ENCODE measurements at regions not wholly inside any gene's neighbourhood (a gene's known extent, or its start where the extent isn't known, plus 50 kb on each side); places are given as distances from the start of the nearest gene placed in this dataset.
A peak's percentile ranks its signal among the peaks of the same experiment; 100 is the strongest.

DNA sequence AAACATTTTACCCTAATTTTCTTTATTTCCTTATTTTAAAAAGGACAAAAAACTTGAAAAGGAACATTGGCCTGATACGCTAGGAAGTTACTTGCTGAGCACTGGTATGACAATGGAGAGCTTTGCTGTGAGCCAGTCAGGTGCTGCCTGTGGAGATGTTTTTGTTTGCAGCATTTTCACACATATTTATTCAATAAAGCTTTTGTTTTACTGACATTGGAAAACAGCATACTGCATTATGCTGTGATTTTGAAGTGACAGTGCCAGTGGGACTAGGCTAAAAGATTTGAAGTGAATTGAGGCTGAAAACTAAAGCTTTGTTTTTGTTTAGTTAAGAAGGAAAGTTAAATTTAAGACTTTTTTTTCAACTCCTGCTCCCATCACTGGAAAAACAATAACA lies 470.7 kb upstream of the ZEB2 start:
- no peaks in the 10 kb centered on the region for H3K79me2 ChIP-seq (ENCODE audit: control insufficient read depth, insufficient read depth, low read length)
- no peak for DNase-seq (ENCODE audit: low read depth in 2 of 2)

DNA sequence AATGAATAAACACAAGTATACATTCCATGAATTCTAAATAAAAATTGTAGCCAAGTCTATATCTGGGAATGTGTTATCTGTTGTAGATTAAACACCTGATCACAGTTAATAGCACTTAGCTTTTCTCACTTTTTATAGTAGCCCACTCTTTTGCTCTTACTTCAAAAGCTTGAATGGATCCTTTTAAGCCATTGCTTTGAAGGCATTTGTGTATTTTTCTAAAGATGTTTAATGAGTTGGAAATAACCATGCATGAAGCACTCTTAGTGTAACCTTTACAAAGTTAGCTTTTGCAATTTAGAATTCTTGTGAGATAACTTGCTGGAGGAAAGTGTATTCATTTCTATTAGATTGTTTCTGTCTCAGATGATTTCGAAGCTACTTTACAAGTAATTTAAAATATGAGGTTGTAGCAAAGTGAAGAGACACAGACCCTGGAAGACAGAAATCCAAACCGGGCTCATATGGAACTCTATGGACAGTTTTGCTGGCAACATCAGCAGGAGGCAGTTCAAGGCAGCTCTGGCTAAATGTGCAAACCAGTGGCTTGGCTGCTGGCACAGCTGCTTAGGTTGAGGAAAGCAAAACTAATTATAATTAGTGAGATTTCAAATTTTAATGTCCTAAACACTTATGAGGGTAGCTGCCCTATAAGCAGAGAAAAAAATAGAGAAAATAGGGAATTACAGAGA lies 469.8 kb upstream of the ZEB2 start:
- Histone ChIP-seq H3K4me1 (ENCODE audit: control insufficient read depth, extremely low read depth, insufficient read depth, low read length) (no peaks in the 10 kb centered on the region), H3K9ac (ENCODE audit: insufficient read depth, low read length) (no peak overlapping the region), H4K20me1 (ENCODE audit: control insufficient read depth, extremely low read depth, insufficient read depth, low read length) (no peaks in the 10 kb centered on the region), H3K9me3 (ENCODE audit: control insufficient read depth, insufficient read depth, low read depth, low read length) (no peaks in the 10 kb centered on the region), H2AFZ (ENCODE audit: low read length) (no peak overlapping the region), H3K27me3 (ENCODE audit: control insufficient read depth, insufficient read depth, low read length) (no peaks in the 10 kb centered on the region), H3K27ac (ENCODE audit: insufficient read depth, low read length) (no peak overlapping the region), H3K4me2 (ENCODE audit: extremely low read depth, insufficient read depth, low read length) (no peak overlapping the region), H3K4me3 (replicated peaks in 1 of 4; ENCODE audit: control extremely low read depth in 1 of 4, insufficient read depth in 1 of 4, low read depth in 3 of 4, low read length in 4 of 4) (no peak overlapping the region), H3K79me2 (ENCODE audit: control insufficient read depth, insufficient read depth, low read length) (no peaks in the 10 kb centered on the region), H3K36me3 (ENCODE audit: control insufficient read depth, insufficient read depth, low read length) (no peaks in the 10 kb centered on the region)
- peak in 1 of 2 donors; percentile 28 for DNase-seq (ENCODE audit: low read depth in 2 of 2)
- TF ChIP-seq EZH2 (IDR thresholded peaks at IDR 0.05; ENCODE audit: low read length, missing control alignments): no peak
- TF ChIP-seq CTCF (conservative IDR thresholded peaks at IDR 0.05 in 1 of 2, IDR thresholded peaks at IDR 0.05 in 1 of 2; ENCODE audit: low read depth in 1 of 2, low read length in 2 of 2): no peak

More for the DNA sequence above, 470.7 kb upstream of the ZEB2 start:
- H3K9me3 ChIP-seq (ENCODE audit: control insufficient read depth, insufficient read depth, low read depth, low read length): no peaks in the 10 kb centered on the region
- H3K4me2 ChIP-seq (ENCODE audit: extremely low read depth, insufficient read depth, low read length): no peak overlapping the region
- H3K4me3 ChIP-seq (replicated peaks in 1 of 4; ENCODE audit: control extremely low read depth in 1 of 4, insufficient read depth in 1 of 4, low read depth in 3 of 4, low read length in 4 of 4): no peak overlapping the region
- H3K9ac ChIP-seq (ENCODE audit: insufficient read depth, low read length): no peak overlapping the region
- H3K4me1 ChIP-seq (ENCODE audit: control insufficient read depth, extremely low read depth, insufficient read depth, low read length): no peaks in the 10 kb centered on the region
- H2AFZ ChIP-seq (ENCODE audit: low read length): no peak overlapping the region
- H3K27me3 ChIP-seq (ENCODE audit: control insufficient read depth, insufficient read depth, low read length): no peaks in the 10 kb centered on the region
- no peaks in the 10 kb centered on the region for H3K36me3 ChIP-seq (ENCODE audit: control insufficient read depth, insufficient read depth, low read length)
- H3K27ac ChIP-seq (ENCODE audit: insufficient read depth, low read length): no peak overlapping the region
- no peaks in the 10 kb centered on the region for H4K20me1 ChIP-seq (ENCODE audit: control insufficient read depth, extremely low read depth, insufficient read depth, low read length)
- TF ChIP-seq CTCF (conservative IDR thresholded peaks at IDR 0.05 in 1 of 2, IDR thresholded peaks at IDR 0.05 in 1 of 2; ENCODE audit: low read depth in 1 of 2, low read length in 2 of 2) (no peak), EZH2 (IDR thresholded peaks at IDR 0.05; ENCODE audit: low read length, missing control alignments) (no peak)

GRCh38 chr2:144988591-144988990 lies 468.7 kb upstream of the ZEB2 start:
- TF ChIP-seq EZH2 (IDR thresholded peaks at IDR 0.05; ENCODE audit: low read length, missing control alignments): no peak
- no peak for TF ChIP-seq CTCF (conservative IDR thresholded peaks at IDR 0.05 in 1 of 2, IDR thresholded peaks at IDR 0.05 in 1 of 2; ENCODE audit: low read depth in 1 of 2, low read length in 2 of 2)
- Histone ChIP-seq H3K79me2 (ENCODE audit: control insufficient read depth, insufficient read depth, low read length) (no peaks in the 10 kb centered on the region), H3K36me3 (ENCODE audit: control insufficient read depth, insufficient read depth, low read length) (no peaks in the 10 kb centered on the region), H3K4me1 (ENCODE audit: control insufficient read depth, extremely low read depth, insufficient read depth, low read length) (no peaks in the 10 kb centered on the region), H3K4me3 (replicated peaks in 1 of 4; ENCODE audit: control extremely low read depth in 1 of 4, insufficient read depth in 1 of 4, low read depth in 3 of 4, low read length in 4 of 4) (no peak overlapping the region), H3K27me3 (ENCODE audit: control insufficient read depth, insufficient read depth, low read length) (no peaks in the 10 kb centered on the region), H3K9me3 (ENCODE audit: control insufficient read depth, insufficient read depth, low read depth, low read length) (no peaks in the 10 kb centered on the region), H3K27ac (ENCODE audit: insufficient read depth, low read length) (no peak overlapping the region), H2AFZ (ENCODE audit: low read length) (no peak overlapping the region), H3K4me2 (ENCODE audit: extremely low read depth, insufficient read depth, low read length) (no peak overlapping the region), H4K20me1 (ENCODE audit: control insufficient read depth, extremely low read depth, insufficient read depth, low read length) (no peaks in the 10 kb centered on the region), H3K9ac (ENCODE audit: insufficient read depth, low read length) (no peak overlapping the region)
- no peak for DNase-seq (ENCODE audit: low read depth in 2 of 2)

Measured in fibroblast of lung (primary cell).